ENCODE measurements at regions not wholly inside any gene's neighbourhood (a gene's known extent, or its start where the extent isn't known, plus 50 kb on each side); places are given as distances from the start of the nearest gene placed in this dataset.
"Not testable (repeated sequence)": the region's sequence is repeated elsewhere in the genome, so short reads cannot be mapped to it uniquely, and the experiment has no call there.

DNA sequence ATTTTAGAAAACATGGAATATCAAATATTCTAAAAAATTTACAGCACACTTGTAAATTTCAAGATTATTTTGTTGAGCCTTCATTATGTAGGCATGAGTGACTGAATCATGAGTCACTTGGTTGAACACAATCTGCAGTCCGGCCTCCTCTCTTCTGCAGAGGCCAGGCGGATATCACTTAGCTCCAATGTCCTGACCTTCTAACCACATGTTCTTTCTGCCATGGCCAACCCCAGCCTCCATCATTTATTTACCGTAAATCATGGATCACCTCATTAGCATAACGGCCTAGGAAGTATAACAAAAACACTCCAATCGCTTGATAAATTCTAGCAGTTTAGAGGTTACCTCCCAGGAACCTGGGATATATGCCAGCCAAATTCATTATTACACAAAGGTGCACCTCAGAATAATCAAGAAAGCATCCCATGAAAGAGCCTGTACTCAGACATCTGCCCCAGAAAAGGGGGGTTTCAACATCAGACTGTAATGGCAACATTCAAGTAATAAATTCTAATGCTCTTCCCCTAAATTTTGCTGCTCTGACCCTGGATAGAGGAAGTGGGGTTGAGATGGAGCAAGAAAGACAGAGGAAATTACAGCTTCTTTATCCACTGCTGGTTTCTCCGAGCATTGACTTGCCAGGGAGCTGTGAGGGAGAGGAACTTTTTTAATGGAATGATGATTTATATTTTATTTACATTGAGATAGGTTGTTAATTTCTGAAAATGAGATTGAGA, 2153.6 kb upstream of the AGA start:
- ATAC-seq (no peak), DNase-seq (no peak)
- intact Hi-C loops (cut with DNase I), result no loop called here

- intact Hi-C loops (cut with DNase I), result no loop called here
- DNase-seq (no peak), ATAC-seq (no peak)
Measured at GRCh38 chr4:179596621-179597020, 2154.4 kb upstream of the AGA start.

GRCh38 chr4:179597301-179597700, 2155.1 kb upstream of the AGA start:
- DNase-seq (no peak), ATAC-seq (no peak)
- intact Hi-C loops (cut with DNase I), result no loop called here

DNA sequence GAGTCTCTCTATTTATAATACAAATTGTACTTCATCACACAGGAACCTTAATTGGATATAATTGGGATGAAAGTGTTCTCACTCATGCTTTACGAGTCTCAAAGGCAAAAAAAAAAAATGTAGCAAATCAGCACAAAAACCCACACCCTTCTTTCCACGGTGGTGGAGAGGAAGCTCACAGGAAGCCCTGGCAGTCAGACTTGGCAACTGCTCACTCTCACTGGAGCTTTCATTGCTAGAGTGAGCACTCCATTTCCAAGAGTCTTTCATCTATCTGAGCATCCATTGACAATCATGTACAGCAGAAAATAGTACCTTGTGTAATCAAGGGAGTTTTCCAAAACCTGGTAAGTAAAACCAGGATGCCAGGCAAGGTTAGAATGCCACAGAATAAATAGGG, 2159.4 kb upstream of the AGA start:
- DNase-seq (no peak), ATAC-seq (peak in 1 of 2 donors; percentile 37)
- intact Hi-C loops (cut with DNase I), result no loop called here

DNA sequence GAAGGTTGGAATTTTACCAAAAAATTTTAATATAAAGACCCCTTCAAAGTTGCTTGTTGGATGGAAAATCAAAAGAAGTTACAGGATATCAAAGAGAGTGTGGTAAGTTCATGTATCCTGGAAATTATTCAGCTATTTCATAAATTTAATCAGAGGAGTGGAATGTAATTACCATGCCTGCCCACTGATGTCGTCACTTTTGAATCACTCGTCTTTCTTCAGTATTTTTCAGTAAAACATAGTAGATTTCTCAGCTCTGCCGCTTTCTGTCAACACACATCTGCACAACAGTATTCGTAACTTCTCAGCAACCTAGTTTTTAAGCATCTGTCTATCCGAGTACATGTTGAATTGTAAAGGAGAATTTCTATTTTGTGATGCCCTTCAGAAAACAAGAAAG, 2163.0 kb upstream of the AGA start:
- intact Hi-C loops (cut with DNase I), result no loop called here
- ATAC-seq, result peak in 1 of 2 donors; percentile 75
- no peak for DNase-seq

DNA sequence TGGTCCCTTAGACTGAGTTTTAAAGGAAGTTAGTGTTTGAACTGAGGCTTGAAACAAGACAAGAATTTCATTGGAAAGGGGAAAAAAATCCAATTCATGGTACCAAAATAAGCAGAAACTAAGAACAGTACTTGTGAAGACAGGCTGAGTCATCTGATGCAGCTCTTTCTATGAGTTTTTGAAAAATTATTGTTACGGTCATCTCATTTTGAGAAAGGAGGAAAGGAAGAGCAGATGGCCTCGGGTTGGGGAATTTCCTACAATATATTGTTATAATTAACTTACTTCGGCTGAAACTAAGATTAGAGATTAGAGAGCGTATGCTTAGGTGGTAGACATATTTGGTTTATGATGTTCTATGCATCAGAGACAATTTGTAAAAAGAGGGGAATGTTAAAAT, 2164.8 kb upstream of the AGA start:
- ATAC-seq (no peak), DNase-seq (no peak)
- intact Hi-C loops (cut with DNase I), result no loop called here

GRCh38 chr4:179615704-179616103, 2173.5 kb upstream of the AGA start:
- ATAC-seq, result no peak
- intact Hi-C loops (cut with DNase I), result no loop called here
- DNase-seq, result no peak

- intact Hi-C loops (cut with DNase I), result no loop called here
- ATAC-seq, result no peak
- no peak for DNase-seq
Measured at GRCh38 chr4:179618966-179619365, 2176.7 kb upstream of the AGA start.

- ATAC-seq (no peak), DNase-seq (no peak)
- intact Hi-C loops (cut with DNase I), result no loop called here
Measured at GRCh38 chr4:179624768-179625181, 2182.5 kb upstream of the AGA start.

DNA sequence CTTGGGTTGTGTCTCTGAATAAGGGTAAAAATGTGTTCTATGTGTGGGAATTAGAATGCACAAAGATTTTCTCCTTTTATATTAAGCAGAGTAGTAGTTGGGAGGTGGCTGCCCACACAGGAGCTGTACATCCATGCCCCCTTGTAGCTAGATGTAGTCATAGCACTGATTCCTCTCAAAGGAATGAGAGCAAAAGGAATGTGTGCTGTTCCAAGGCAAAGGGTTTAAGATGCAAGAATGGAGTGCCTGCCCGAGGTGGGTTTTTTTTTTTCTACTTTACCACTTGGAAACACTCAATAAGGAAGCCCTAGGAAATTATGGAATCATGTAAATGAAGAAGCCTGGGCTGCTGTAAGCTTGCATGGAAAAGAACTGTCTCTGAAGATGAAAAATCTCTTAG, 2183.2 kb upstream of the AGA start:
- no peak for DNase-seq
- intact Hi-C loops (cut with DNase I), result no loop called here
- no peak for ATAC-seq

- no peak for ATAC-seq
- DNase-seq, result no peak
Measured at GRCh38 chr4:179626687-179627086, 2184.4 kb upstream of the AGA start.

DNA sequence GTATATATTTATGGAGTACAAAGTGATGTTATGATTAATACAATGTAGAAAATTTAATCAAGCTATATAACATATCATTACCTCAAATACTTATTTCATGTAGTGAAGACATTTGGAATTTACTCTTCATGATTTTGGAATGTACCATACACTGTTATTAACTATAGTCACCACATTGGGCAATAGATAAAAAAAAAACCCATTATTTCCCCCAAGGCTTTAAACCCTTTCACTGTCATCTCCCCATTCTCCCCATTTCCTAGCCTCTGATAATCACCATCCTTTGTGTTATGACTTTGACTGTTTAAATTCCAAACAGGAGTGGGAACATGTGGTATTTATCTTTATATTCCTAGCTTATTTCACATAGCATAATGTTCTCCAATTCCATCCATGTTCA, 2189.1 kb upstream of the AGA start:
- intact Hi-C loops (cut with DNase I), result no loop called here
- ATAC-seq, result no peak
- DNase-seq, result no peak

More at GRCh38 chr4:179626687-179627086, 2184.4 kb upstream of the AGA start:
- intact Hi-C loops (cut with DNase I), result no loop called here

GRCh38 chr4:179634862-179635261, 2192.6 kb upstream of the AGA start:
- DNase-seq (no peak), ATAC-seq (no peak)
- intact Hi-C loops (cut with DNase I), result no loop called here

- ATAC-seq (no peak), DNase-seq (no peak)
- intact Hi-C loops (cut with DNase I), result no loop called here
Measured at GRCh38 chr4:179662522-179662921, 2220.3 kb upstream of the AGA start.

DNA sequence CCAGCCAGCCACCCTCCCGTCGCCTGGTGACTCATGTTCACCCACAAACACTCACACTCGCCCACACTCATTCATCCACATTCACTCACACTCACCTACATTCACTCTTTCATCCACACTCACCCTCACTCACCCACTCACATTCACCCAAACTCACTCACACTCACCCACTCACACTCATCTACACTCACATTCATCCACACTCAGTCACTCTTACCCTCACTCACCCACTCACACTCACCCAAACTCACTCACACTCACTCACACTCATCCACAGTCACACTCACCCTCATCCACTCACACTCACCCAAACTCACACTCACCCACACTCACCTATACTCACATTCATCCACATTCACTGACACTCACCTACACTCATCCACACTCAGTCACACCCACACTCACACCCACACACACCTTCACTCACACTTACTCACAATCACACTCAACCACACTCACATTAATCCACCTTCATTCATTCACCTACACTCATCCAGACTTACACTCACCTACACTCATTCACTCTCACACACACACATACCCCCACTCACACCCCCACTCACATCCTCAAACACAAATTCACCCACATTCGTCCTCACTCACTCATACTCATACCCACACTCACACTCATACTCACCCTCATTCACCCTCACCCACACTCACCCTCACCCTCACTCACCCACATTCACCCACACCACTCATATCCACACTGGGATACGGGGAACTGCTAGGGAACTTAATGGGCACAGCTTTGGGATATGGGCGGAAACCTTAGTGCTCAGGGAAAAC, 2221.6 kb upstream of the AGA start:
- intact Hi-C loops (cut with DNase I), result no loop called here
- ATAC-seq (no peak), DNase-seq (no peak)

- ATAC-seq, result no peak
- intact Hi-C loops (cut with DNase I), result no loop called here
- DNase-seq, result no peak
Measured at GRCh38 chr4:179664430-179665027, 2222.3 kb upstream of the AGA start.

DNA sequence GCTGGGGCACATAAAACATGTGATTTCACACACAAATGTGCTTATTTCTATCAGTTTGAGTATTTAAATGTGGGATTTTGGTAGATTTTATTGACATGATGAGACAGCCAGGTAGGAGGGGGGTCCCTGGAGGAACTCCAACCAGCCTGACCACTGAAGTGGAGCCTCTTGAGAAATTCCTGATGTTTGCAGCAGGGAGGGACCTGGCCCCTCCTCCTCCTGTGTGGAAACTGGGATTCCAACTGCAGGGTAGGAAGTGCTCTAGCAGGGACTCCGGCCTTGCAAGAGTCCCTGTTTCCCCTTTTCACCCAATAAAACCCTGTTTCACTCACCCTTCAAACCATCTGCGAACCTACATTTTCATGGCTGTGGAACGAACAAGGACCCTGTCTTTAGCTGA, 2224.0 kb upstream of the AGA start:
- DNase-seq, result no peak
- intact Hi-C loops (cut with DNase I), result no loop called here
- ATAC-seq, result no peak

GRCh38 chr4:179671609-179672008, 2229.4 kb upstream of the AGA start:
- ATAC-seq (no peak), DNase-seq (no peak)
- intact Hi-C loops (cut with DNase I), result no loop called here

GRCh38 chr4:179678093-179678814, 2236.0 kb upstream of the AGA start:
- ATAC-seq (no peak), DNase-seq (no peak)
- intact Hi-C loops (cut with DNase I), result no loop called here

DNA sequence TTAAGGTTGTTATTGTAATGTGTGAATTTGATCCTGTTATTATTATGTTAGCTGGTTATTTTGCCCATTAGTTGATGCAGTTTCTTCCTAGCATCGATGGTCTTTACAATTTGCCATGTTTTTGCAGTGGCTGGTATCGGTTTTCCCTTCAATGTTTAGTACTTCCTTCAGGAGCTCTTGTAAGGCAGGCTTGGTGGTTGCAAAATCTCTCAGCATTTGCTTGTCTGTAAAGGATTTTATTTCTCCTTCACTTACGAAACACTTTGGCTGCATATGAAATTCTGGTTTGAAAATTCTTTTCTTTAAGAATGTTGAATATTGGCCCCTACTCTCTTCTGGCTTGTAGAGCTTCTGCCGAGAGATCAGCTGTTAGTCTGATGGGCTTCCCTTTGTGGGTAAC, 2241.4 kb upstream of the AGA start:
- ATAC-seq; DNase-seq; intact Hi-C loops (cut with DNase I): not testable (repeated sequence)
